Prostate gland (tissue), 2 donors: ENCODE measurements at regions not wholly inside any gene's neighbourhood (a gene's known extent, or its start where the extent isn't known, plus 50 kb on each side); places are given as distances from the start of the nearest gene placed in this dataset.

Experiments
- DNase-seq: peaks from one replicate; pipeline ENCODE4 v3.0.0-alpha.2; 2019; ENCODE audit warnings: low spot score
- H3K27ac ChIP-seq, 2 donors: fragments of 200-600 bp; sonication (generic); 2 replicates each; pipeline ENCODE4 v1.5.1; 2017 to 2019
- H3K27me3 ChIP-seq: fragments of 200-600 bp; sonication (generic); replicated peaks from 2 replicates; pipeline ENCODE4 v1.5.1; 2019; ENCODE audit not compliant: insufficient read depth
- H3K36me3 ChIP-seq, 2 donors: fragments of 200-600 bp; sonication (generic); 1 replicate in 1 of 2; 2 replicates in 1 of 2; pipeline versions ENCODE4 v1.5.1 to v1.8.1; 2017 to 2019
- H3K4me1 ChIP-seq: fragments of 200-600 bp; sonication (generic); replicated peaks from 2 replicates; pipeline ENCODE4 v1.5.1; 2019
- H3K4me3 ChIP-seq, 2 donors: fragments of 200-600 bp; sonication (generic); 2 replicates each; pipeline ENCODE4 v1.5.1; 2017 to 2019
- H3K9me3 ChIP-seq: fragments of 200-600 bp; sonication (generic); 2 replicates; pipeline ENCODE4 v1.5.1; 2017
- CTCF ChIP-seq, 4 experiments: fragments of 200-600 bp in 2 of 4; fragments of 450-650 bp in 2 of 4; sonication (generic) in 2 of 4; IDR thresholded peaks; 1 replicate in 3 of 4; 2 replicates in 1 of 4; pipeline ENCODE4 v1.5.1; 2016 to 2019; ENCODE audit warnings: antibody characterized with exemption in 4 of 4, mild to moderate bottlenecking in 2 of 4, moderate library complexity in 2 of 4
- POLR2A ChIP-seq: fragments of 450-650 bp; IDR thresholded peaks from one replicate; pipeline ENCODE4 v1.6.1; 2016; ENCODE audit warnings: antibody characterized with exemption, mild to moderate bottlenecking
- POLR2AphosphoS5 ChIP-seq: sonication (generic); formaldehyde crosslinking; IDR thresholded peaks from one replicate; pipeline ENCODE4 v1.6.1; 2017; ENCODE audit warnings: antibody characterized with exemption
- WGBS: methylation state at CpG from one replicate; pipeline ENCODE4 v1.1.5; 2018; 5-methylcytosine and 5-hydroxymethylcytosine counted together
- intact Hi-C: fragments of 100-400 bp; cut with DNase I; formaldehyde crosslinking; loops from one replicate; pipeline ENCODE4 v1.14.2; 2022

GRCh38 chr2:215210082-215210481 is 71.7 kb upstream of the ABCA12 start:
- TF ChIP-seq CTCF (IDR thresholded peaks at IDR 0.05) (no peak), POLR2A (no peak), POLR2AphosphoS5 (no peak)
- H3K4me1 ChIP-seq: no peaks in the 10 kb centered on the region
- H3K36me3 ChIP-seq: no peaks in the 10 kb centered on the region
- no peak overlapping the region for H3K4me3 ChIP-seq
- WGBS: 48% methylated on average over 3 of the region's 3 CpGs
- intact Hi-C loops: no loop called here
- H3K27me3 ChIP-seq: no peaks in the 10 kb centered on the region
- no peak for DNase-seq
- H3K9me3 ChIP-seq: no peaks in the 10 kb centered on the region
- H3K27ac ChIP-seq: no peak overlapping the region

- 95% methylated on average over 21 of the region's 27 CpGs for WGBS
- H3K4me3 ChIP-seq: no peak overlapping the region
Observed at GRCh38 chr2:215207791-215208367, 69.5 kb upstream of the ABCA12 start.

GRCh38 chr2:215207041-215207440 is 68.6 kb upstream of the ABCA12 start:
- no peaks in the 10 kb centered on the region for H3K36me3 ChIP-seq
- H3K4me3 ChIP-seq: no peak overlapping the region
- no peak overlapping the region for H3K27ac ChIP-seq
- no peak for DNase-seq
- no peak for TF ChIP-seq CTCF (IDR thresholded peaks at IDR 0.05)
- no peak for TF ChIP-seq POLR2A
- intact Hi-C loops: no loop called here
- H3K9me3 ChIP-seq: no peaks in the 10 kb centered on the region
- no peaks in the 10 kb centered on the region for H3K4me1 ChIP-seq
- no peaks in the 10 kb centered on the region for H3K27me3 ChIP-seq

More at GRCh38 chr2:215207791-215208367, 69.5 kb upstream of the ABCA12 start:
- intact Hi-C loops: no loop called here
- Histone ChIP-seq H3K9me3 (no peaks in the 10 kb centered on the region), H3K36me3 (no peaks in the 10 kb centered on the region), H3K4me1 (no peaks in the 10 kb centered on the region), H3K27me3 (no peaks in the 10 kb centered on the region), H3K27ac (no peak overlapping the region)
- TF ChIP-seq POLR2A: no peak
- TF ChIP-seq CTCF (IDR thresholded peaks at IDR 0.05): no peak
- TF ChIP-seq POLR2AphosphoS5: no peak
- no peak for DNase-seq

- H3K27ac ChIP-seq: no peak overlapping the region
- no peaks in the 10 kb centered on the region for H3K9me3 ChIP-seq
- no peaks in the 10 kb centered on the region for H3K36me3 ChIP-seq
- no peaks in the 10 kb centered on the region for H3K4me1 ChIP-seq
- intact Hi-C loops: no loop called here
- 90% methylated on average over 4 of the region's 4 CpGs for WGBS
- DNase-seq: no peak
- H3K27me3 ChIP-seq: no peaks in the 10 kb centered on the region
- TF ChIP-seq CTCF (IDR thresholded peaks at IDR 0.05): no peak
- H3K4me3 ChIP-seq: no peak overlapping the region
Observed at GRCh38 chr2:215205787-215206186, 67.4 kb upstream of the ABCA12 start.

- 86% methylated on average over 2 of the region's 2 CpGs for WGBS
- TF ChIP-seq CTCF (IDR thresholded peaks at IDR 0.05) (no peak), POLR2A (no peak), POLR2AphosphoS5 (no peak)
- Histone ChIP-seq H3K27ac (no peak overlapping the region), H3K27me3 (no peaks in the 10 kb centered on the region), H3K9me3 (no peaks in the 10 kb centered on the region), H3K4me1 (no peaks in the 10 kb centered on the region), H3K36me3 (no peaks in the 10 kb centered on the region), H3K4me3 (no peak overlapping the region)
- intact Hi-C loops: no loop called here
- no peak for DNase-seq
Observed at GRCh38 chr2:215191477-215191876, 53.1 kb upstream of the ABCA12 start.
